ENCODE measurements at regions not wholly inside any gene's neighbourhood (a gene's known extent, or its start where the extent isn't known, plus 50 kb on each side); places are given as distances from the start of the nearest gene placed in this dataset.
"Not testable (repeated sequence)": the region's sequence is repeated elsewhere in the genome, so short reads cannot be mapped to it uniquely, and the experiment has no call there.

GRCh38 chr6:150456466-150456865 is 87.7 kb downstream of the IYD start:
- DNase-seq = peak; percentile 54

GRCh38 chr6:150456902-150457643 is 88.3 kb downstream of the IYD start:
- DNase-seq = peak; percentile 35

GRCh38 chr6:150458579-150458978 is 89.8 kb downstream of the IYD start:
- no peak for DNase-seq

GRCh38 chr6:150463852-150464251 is 95.0 kb downstream of the IYD start:
- DNase-seq = no peak

GRCh38 chr6:150464966-150465365 is 96.2 kb downstream of the IYD start:
- no peak for DNase-seq

GRCh38 chr6:150465610-150466009 is 96.8 kb downstream of the IYD start:
- DNase-seq = no peak

GRCh38 chr6:150466196-150466595 is 97.4 kb downstream of the IYD start:
- no peak for DNase-seq

- no peak for DNase-seq
These were observed 101.3 kb downstream of the IYD start for GRCh38 chr6:150470131-150470530.

GRCh38 chr6:150470960-150471665 is 102.3 kb downstream of the IYD start:
- DNase-seq = no peak

GRCh38 chr6:150478656-150479545 is 110.1 kb downstream of the IYD start:
- DNase-seq = no peak

- no peak for DNase-seq
These were observed 114.1 kb downstream of the IYD start for GRCh38 chr6:150482883-150483409.

- no peak for DNase-seq
These were observed 114.3 kb upstream of the PLEKHG1 start for GRCh38 chr6:150485161-150485958.

- DNase-seq = no peak
These were observed 113.6 kb upstream of the PLEKHG1 start for GRCh38 chr6:150486048-150486447.

- DNase-seq = no peak
These were observed 109.1 kb upstream of the PLEKHG1 start for GRCh38 chr6:150490586-150490985.

- no peak for DNase-seq
These were observed 108.4 kb upstream of the PLEKHG1 start for GRCh38 chr6:150491131-150491810.

GRCh38 chr6:150491811-150492172 is 107.9 kb upstream of the PLEKHG1 start:
- no peak for DNase-seq

GRCh38 chr6:150492507-150492906 is 107.2 kb upstream of the PLEKHG1 start:
- no peak for DNase-seq

GRCh38 chr6:150492941-150493340 is 106.7 kb upstream of the PLEKHG1 start:
- DNase-seq = no peak

- DNase-seq = not testable (repeated sequence)
These were observed 106.1 kb upstream of the PLEKHG1 start for GRCh38 chr6:150493552-150493951.

- no peak for DNase-seq
These were observed 105.4 kb upstream of the PLEKHG1 start for GRCh38 chr6:150494241-150494640.

- DNase-seq = no peak
These were observed 104.6 kb upstream of the PLEKHG1 start for GRCh38 chr6:150495126-150495525.

- DNase-seq = no peak
These were observed 103.1 kb upstream of the PLEKHG1 start for GRCh38 chr6:150496629-150497028.

All from NCI-H146 (cell line).